ENCODE measurements at regions not wholly inside any gene's neighbourhood (a gene's known extent, or its start where the extent isn't known, plus 50 kb on each side); places are given as distances from the start of the nearest gene placed in this dataset.

DNA sequence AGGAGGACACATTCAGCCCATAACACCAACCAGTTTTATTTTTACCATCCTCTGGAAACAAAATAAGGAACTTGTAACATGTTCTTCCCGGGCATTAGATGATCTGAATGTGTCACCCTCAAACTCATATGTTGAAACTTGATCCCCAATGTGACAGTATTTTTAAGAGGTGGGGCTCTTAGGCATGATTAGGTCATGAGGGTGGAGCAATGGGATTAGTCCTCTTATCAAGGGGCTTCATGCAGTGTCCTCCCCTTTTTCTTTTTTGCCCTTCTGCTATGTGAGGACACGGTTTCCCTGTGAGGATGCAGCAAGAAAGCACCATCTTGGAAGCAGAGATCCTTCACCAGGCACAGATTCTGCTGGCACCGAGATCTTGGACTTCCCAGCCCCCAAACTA, 401.5 kb upstream of the TRIB2 start:
- TF ChIP-seq, protein P1, sequence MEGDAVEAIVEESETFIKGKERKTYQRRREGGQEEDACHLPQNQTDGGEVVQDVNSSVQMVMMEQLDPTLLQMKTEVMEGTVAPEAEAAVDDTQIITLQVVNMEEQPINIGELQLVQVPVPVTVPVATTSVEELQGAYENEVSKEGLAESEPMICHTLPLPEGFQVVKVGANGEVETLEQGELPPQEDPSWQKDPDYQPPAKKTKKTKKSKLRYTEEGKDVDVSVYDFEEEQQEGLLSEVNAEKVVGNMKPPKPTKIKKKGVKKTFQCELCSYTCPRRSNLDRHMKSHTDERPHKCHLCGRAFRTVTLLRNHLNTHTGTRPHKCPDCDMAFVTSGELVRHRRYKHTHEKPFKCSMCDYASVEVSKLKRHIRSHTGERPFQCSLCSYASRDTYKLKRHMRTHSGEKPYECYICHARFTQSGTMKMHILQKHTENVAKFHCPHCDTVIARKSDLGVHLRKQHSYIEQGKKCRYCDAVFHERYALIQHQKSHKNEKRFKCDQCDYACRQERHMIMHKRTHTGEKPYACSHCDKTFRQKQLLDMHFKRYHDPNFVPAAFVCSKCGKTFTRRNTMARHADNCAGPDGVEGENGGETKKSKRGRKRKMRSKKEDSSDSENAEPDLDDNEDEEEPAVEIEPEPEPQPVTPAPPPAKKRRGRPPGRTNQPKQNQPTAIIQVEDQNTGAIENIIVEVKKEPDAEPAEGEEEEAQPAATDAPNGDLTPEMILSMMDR (IDR thresholded peaks at IDR 0.05 in 2 of 3, conservative IDR thresholded peaks at IDR 0.05 in 1 of 3; ENCODE audit: borderline replicate concordance in 1 of 3, insufficient read depth in 1 of 3, low read depth in 2 of 3, low read length in 2 of 3), result no peak
- TF ChIP-seq, protein P2, sequence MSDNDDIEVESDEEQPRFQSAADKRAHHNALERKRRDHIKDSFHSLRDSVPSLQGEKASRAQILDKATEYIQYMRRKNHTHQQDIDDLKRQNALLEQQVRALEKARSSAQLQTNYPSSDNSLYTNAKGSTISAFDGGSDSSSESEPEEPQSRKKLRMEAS (IDR thresholded peaks at IDR 0.05), result no peak
- TF ChIP-seq, protein P3, sequence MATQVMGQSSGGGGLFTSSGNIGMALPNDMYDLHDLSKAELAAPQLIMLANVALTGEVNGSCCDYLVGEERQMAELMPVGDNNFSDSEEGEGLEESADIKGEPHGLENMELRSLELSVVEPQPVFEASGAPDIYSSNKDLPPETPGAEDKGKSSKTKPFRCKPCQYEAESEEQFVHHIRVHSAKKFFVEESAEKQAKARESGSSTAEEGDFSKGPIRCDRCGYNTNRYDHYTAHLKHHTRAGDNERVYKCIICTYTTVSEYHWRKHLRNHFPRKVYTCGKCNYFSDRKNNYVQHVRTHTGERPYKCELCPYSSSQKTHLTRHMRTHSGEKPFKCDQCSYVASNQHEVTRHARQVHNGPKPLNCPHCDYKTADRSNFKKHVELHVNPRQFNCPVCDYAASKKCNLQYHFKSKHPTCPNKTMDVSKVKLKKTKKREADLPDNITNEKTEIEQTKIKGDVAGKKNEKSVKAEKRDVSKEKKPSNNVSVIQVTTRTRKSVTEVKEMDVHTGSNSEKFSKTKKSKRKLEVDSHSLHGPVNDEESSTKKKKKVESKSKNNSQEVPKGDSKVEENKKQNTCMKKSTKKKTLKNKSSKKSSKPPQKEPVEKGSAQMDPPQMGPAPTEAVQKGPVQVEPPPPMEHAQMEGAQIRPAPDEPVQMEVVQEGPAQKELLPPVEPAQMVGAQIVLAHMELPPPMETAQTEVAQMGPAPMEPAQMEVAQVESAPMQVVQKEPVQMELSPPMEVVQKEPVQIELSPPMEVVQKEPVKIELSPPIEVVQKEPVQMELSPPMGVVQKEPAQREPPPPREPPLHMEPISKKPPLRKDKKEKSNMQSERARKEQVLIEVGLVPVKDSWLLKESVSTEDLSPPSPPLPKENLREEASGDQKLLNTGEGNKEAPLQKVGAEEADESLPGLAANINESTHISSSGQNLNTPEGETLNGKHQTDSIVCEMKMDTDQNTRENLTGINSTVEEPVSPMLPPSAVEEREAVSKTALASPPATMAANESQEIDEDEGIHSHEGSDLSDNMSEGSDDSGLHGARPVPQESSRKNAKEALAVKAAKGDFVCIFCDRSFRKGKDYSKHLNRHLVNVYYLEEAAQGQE (IDR thresholded peaks at IDR 0.05; ENCODE audit: low read depth), result no peak
- TF ChIP-seq POLR2A (IDR thresholded peaks at IDR 0.05; ENCODE audit: borderline replicate concordance, extremely low read depth, insufficient read depth, insufficient read length), result no peak
